Sigmoid colon (tissue), 4 donors: ENCODE measurements at regions not wholly inside any gene's neighbourhood (a gene's known extent, or its start where the extent isn't known, plus 50 kb on each side); places are given as distances from the start of the nearest gene placed in this dataset.

Experiments used
- CTCF ChIP-seq, 4 experiments: fragments of 450-650 bp in 3 of 4; fragments of 200-600 bp in 1 of 4; IDR thresholded peaks; one replicate each; pipeline ENCODE4 v1.5.1; 2016 to 2019; ENCODE audit warnings: antibody characterized with exemption in 4 of 4, mild to moderate bottlenecking in 3 of 4, moderate library complexity in 2 of 4
- EP300 ChIP-seq, 4 donors: sonication (generic); formaldehyde crosslinking; IDR thresholded peaks; one replicate each; pipeline ENCODE4 v1.6.1; 2017; ENCODE audit warnings: antibody characterized with exemption in 4 of 4
- POLR2A ChIP-seq, 2 donors: fragments of 450-650 bp; IDR thresholded peaks; one replicate each; pipeline ENCODE4 v1.6.1; 2016; ENCODE audit warnings: antibody characterized with exemption in 2 of 2, mild to moderate bottlenecking in 2 of 2, moderate library complexity in 2 of 2
- POLR2AphosphoS5 ChIP-seq, 4 donors: sonication (generic); formaldehyde crosslinking; IDR thresholded peaks; one replicate each; pipeline ENCODE4 v1.6.1; 2017; ENCODE audit warnings: antibody characterized with exemption in 4 of 4

- TF ChIP-seq POLR2AphosphoS5 (IDR thresholded peaks at IDR 0.05) = no peak
- TF ChIP-seq POLR2A (IDR thresholded peaks at IDR 0.05) = no peak
- TF ChIP-seq CTCF (IDR thresholded peaks at IDR 0.05) = no peak
- no peak for TF ChIP-seq EP300 (IDR thresholded peaks at IDR 0.05)
These were observed 66.1 kb upstream of the SIAH1 start for GRCh38 chr16:48451323-48451722.
